Vagina (tissue), 2 donors: ENCODE measurements at regions not wholly inside any gene's neighbourhood (a gene's known extent, or its start where the extent isn't known, plus 50 kb on each side); places are given as distances from the start of the nearest gene placed in this dataset.

Source experiments
- POLR2AphosphoS5 ChIP-seq, 2 donors: sonication (generic); formaldehyde crosslinking; IDR thresholded peaks; one replicate each; pipeline ENCODE4 v1.9.0; 2017; ENCODE audit warnings: antibody characterized with exemption in 2 of 2, mild to moderate bottlenecking in 2 of 2, low read depth in 1 of 2; ENCODE audit not compliant: insufficient read depth in 1 of 2
- TF ChIP-seq, protein P1 (sequence below), 3 experiments: fragments of 450-650 bp in 2 of 3; fragments of 200-600 bp in 1 of 3; sonication (generic) in 1 of 3; IDR thresholded peaks; one replicate each; pipeline ENCODE4 v1.5.1; 2017 to 2019; ENCODE audit warnings: antibody characterized with exemption in 3 of 3, mild to moderate bottlenecking in 2 of 3, moderate library complexity in 2 of 3

- TF ChIP-seq POLR2AphosphoS5 (IDR thresholded peaks at IDR 0.05; ENCODE audit: insufficient read depth in 1 of 2, low read depth in 1 of 2) = no peak
- TF ChIP-seq, protein P1, sequence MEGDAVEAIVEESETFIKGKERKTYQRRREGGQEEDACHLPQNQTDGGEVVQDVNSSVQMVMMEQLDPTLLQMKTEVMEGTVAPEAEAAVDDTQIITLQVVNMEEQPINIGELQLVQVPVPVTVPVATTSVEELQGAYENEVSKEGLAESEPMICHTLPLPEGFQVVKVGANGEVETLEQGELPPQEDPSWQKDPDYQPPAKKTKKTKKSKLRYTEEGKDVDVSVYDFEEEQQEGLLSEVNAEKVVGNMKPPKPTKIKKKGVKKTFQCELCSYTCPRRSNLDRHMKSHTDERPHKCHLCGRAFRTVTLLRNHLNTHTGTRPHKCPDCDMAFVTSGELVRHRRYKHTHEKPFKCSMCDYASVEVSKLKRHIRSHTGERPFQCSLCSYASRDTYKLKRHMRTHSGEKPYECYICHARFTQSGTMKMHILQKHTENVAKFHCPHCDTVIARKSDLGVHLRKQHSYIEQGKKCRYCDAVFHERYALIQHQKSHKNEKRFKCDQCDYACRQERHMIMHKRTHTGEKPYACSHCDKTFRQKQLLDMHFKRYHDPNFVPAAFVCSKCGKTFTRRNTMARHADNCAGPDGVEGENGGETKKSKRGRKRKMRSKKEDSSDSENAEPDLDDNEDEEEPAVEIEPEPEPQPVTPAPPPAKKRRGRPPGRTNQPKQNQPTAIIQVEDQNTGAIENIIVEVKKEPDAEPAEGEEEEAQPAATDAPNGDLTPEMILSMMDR (IDR thresholded peaks at IDR 0.05) = no peak
These were observed 1244.2 kb downstream of the DIAPH3 start for GRCh38 chr13:58919551-58919950.
